Hematopoietic multipotent progenitor cell treated with erythropoietin and hydrocortisone succinate and interleukin-3 and kit ligand, for 17 days (in vitro differentiated cells): ENCODE measurements at regions not wholly inside any gene's neighbourhood (a gene's known extent, or its start where the extent isn't known, plus 50 kb on each side); places are given as distances from the start of the nearest gene placed in this dataset.

Source experiments
- DNase-seq: peaks from one replicate; pipeline ENCODE4 v3.0.0-alpha.2; 2015; ENCODE audit warnings: low spot score

GRCh38 chr3:41106691-41107090, 92.6 kb upstream of the CTNNB1 start:
- no peak for DNase-seq

- DNase-seq, result no peak
These were observed 88.3 kb upstream of the CTNNB1 start for GRCh38 chr3:41111011-41111410.

DNA sequence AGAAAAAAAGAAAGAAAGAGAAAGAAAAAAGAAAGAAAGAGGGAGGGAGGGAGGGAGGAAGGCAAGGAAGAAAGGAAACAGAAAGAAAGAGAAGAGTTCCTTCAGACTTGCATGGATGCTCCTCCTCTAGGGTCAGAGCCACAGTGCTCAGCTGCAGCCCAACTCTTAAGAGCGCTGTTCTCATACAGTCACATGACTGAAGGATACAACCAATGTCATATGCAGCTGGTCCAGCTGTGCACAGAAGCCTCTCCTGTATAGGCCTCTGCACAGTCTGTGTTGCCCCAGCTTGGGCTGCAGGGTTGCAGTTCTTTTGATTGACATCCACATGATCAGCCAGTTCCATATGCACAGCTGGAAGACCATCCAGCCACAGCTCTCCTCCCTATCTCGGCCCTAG, 86.8 kb upstream of the CTNNB1 start:
- DNase-seq, result no peak

DNA sequence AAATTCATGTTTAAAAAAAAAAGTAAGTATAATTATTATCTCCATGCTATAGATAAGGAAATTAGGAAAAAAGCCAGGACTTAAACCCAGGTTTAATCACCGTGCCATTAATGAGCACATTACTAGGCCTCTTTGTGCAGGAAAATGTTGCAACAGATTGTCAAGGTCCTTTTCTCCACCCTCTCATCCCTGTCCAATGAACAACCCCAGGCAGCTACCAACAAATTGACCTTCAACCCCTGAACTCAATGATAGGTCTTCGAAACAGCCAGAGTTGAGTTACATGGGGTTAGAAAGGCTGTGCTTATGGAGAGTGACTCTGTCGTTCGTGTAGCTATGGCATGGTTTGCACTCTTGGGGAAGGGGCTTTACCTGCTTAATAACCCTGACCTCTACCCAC, 84.2 kb upstream of the CTNNB1 start:
- DNase-seq, result no peak

DNA sequence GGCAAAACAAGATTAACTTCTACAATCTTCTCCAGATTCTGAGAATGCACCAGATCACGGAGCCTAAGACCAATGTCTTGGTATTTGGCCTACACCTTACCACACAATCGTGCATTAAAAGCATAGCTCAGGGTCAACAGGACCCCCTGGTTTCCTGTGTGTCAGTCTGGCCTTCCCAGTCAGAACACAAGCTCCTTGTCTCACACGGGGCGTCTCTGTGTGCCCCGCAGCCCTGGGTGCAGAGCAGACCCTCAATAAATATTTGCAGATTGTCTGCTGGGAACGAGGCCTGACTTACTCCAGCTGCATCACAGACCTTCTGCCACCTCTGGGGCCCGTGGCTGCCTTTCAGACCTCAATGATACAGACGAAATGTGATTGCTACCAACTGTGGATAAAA, 82.5 kb upstream of the CTNNB1 start:
- no peak for DNase-seq

GRCh38 chr3:41117398-41117870, 81.9 kb upstream of the CTNNB1 start:
- no peak for DNase-seq

- DNase-seq, result no peak
These were observed 80.6 kb upstream of the CTNNB1 start for GRCh38 chr3:41118461-41119390.

DNA sequence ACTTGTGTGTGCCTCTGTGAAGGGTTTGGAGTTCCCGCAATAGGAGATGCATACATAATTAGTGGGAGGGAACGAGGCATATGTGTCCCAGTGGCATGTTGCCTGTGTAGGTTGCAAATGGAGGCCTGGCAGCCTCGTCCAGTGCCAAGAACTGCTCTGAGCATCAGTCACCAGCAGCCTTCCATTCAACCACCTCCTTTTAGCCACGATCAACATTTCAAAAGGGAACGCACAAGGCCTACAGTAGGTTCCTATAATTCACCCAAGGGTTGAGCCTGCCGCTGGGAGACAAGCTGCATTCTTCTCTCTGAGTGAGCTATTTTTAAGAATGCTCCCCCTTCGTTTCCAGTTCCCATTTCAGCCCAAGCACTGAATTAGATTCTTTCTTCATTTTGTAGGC, 78.8 kb upstream of the CTNNB1 start:
- DNase-seq, result no peak

- DNase-seq, result no peak
These were observed 74.0 kb upstream of the CTNNB1 start for GRCh38 chr3:41125258-41125657.

DNA sequence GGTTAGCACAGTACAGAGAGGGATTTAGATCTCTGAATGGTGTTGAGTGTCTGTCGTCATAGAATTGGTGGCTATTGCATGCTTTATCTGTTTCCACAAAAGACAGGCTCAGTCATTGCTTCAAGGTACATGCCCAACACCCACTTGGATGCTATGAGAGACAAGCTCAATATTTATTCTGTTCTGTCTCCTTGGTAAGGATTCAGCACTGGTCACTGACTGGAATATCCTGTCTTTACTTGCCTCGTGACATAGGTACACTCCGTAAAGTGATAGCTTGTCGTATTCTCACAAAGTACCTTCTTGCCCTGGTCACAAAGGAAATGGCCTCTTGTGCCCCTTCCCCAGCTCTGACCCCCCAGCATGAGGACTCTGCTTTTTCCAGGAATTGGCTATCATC, 72.8 kb upstream of the CTNNB1 start:
- DNase-seq, result no peak

- DNase-seq, result no peak
These were observed 72.3 kb upstream of the CTNNB1 start for GRCh38 chr3:41126961-41127360.

- DNase-seq, result no peak
These were observed 71.9 kb upstream of the CTNNB1 start for GRCh38 chr3:41127414-41127813.

DNA sequence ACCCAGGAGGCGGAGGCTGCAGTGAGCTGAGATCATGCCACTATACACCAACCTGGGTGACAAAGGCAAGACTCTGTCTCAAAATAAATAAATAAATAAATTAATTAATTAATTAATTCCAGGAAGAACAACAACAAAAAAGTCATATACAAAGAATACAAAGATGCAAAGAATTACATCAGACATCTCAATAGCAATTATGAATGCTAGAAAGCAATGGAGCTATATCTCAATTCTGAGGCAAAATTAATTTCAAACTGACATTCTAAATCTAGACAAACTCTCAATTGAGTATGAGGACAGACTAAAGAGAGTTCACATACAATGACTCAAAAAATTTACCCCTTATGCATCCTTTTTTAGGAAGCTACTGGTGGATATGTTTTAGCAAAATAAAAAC, 69.6 kb upstream of the CTNNB1 start:
- no peak for DNase-seq

DNA sequence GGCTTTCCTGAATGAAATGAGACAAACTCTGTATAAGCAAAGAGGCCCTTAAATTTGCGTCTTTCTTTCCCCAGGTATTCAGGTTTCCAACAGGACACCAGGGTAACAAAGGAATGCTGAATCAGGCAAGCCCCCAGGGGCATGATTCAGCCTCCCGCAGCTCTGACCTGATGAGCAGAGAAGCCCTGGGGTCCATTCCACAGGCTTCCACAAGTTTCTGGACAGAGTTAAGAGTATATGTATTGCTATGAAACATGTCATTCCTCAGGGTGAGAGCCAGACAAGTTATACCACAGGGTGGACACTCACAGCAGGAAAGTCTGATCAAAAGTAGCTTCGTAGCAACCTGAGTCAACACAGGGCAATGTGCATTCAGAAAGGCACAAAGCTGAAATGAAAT, 68.1 kb upstream of the CTNNB1 start:
- no peak for DNase-seq

DNA sequence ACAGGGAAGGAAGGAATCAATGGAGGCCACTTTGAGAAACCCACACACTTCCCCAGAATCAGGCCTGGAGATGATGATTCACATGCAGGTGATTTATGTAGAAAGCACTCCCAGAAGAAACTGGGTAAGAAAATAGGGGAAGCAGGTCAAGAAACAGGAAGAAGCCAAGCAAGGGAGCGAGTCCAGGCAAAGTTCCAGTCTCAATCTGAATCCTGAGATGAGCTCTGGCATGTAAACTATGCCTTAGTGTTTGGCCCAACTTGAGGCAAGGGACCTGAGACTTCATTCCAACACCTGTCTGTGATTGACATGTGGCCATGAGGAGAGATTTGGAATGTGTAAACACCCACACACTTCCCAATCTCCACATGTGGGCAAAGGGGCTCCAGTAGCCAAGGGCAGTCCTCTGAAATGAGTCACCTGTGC, 61.6 kb upstream of the CTNNB1 start:
- no peak for DNase-seq

DNA sequence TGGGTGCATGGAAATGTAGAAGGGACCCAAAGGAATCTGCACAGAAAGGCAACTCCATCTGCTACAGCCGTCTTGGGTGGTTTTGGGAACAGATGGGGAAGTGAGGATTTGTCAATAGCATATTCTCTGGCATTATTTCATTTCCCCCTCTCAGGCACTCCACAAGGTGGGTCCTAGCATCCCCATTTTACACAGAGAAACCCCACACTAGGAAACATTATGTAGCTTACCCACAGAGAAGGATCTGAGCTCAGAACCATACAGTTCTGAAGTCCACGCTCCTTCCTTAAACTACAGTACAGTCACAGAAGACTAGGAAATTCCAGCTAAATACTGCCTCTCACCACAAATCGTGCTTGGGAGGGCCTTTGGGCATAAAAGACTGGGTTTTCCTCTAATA, 61.2 kb upstream of the CTNNB1 start:
- no peak for DNase-seq

DNA sequence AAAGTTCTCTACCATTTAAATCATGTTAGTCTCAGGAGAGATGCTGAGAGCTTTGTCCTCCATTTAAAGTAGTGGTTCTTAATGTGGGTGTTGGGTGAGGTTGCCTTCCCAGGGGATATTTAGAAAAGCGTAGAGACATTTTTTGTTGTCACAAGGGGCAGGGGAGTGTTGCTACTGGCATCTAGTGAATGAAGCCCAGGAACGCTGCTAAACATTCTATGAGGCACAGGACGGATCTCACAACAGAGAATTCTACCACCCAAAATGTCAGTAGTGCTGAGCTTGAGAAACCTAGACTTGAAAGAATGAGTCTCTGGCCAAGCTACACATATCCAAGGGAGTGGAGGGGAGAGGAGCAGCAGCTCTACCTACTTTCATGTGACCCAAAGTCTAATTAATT, 60.7 kb upstream of the CTNNB1 start:
- no peak for DNase-seq

DNA sequence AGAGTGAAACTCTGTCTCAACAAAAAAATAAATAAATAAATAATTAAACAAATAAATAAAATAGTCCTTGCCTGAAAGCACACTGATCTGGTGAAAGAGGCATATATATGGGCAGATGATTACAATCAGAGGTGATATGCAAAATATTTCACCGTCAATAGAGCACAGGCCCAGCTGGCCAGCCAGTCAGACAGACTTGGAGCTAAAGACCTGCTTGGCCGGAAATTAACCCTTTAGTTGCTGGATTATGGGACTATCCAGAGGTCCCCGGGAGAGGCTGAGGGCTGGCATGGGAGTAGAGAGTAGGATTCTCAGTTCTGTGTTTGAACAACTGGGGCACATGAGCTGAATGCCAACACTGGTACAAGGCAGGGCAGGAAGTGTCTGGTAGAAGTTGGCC, 59.1 kb upstream of the CTNNB1 start:
- no peak for DNase-seq

DNA sequence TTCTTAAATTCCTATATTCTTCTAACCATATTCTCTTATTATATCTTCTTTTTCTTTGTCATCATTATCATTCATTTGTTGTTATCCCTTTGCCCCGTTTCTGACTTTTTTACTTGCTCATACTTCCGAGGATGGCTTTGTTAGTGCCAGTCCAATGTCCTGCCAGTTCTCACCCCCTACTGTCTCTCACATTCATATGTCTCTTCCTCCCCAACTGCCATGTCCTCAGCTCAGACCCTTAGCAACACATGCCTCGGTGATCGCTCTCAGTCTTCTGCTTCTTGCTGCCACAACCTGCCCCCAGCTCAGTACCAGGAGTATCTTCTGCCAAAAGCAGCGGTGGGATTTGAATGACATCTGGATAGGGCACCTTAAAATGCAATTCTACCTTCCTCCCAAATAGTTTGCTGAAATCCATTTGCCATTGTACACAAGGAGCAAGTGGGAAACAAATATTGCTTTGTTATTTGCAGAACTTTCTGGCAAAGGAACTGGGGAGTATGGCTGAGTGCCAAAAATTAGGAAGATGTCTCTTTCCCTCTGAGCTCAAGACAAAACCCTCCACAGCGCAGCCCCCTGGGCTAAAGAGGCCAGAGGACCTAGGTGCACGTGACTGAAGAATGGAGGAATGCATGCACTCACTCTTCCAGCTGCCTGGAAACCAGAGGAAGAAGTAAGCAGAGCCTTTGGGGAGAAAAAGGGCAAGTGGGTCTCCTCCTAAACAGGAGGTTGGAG, 57.7 kb upstream of the CTNNB1 start:
- DNase-seq, result no peak

DNA sequence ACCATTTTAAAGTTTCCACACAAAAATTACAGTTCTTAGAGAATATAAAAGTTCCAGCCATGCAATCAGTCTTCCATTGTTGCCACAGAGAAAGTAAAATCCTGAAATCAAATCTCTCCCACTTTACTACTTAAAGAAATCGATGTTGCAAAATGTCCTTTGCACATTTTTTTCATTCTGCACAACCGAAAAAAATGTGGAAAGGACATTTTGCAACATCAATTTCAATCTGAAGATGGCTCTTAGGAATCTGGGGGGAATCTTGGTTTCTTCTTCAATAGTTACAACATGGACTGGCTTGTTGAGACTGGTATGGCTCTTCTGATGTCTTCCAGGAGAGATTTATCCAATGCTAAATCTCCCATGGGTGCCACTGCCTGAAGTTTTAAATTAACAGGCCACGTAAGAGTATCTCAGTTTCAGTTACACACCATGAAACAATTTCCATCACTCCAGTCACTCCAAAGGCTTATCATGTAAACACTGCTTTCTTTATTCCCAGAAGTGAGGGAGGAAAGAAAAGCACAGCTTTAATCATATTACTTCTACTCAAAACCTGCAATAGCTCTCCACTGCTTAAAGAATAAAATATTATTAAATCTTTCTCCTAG, 55.8 kb upstream of the CTNNB1 start:
- no peak for DNase-seq

DNA sequence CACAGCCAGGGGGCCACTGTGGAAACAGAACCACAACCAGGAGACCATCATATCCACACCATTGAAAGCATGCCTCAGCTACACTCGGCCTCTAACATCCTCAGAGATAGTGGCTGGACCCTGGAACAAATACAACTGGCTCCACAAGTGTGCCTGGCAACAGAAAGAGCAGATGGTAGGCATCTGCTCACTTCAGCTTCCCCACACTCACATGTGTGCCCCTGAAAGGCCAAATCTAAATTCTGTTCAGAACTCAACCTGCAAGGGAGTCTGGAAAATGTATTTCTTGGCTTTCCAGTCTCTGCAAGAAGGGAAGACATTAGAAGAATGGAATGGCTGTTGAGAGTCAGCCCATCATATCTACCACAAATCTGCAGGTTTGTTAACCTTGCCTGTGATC, 54.7 kb upstream of the CTNNB1 start:
- no peak for DNase-seq

DNA sequence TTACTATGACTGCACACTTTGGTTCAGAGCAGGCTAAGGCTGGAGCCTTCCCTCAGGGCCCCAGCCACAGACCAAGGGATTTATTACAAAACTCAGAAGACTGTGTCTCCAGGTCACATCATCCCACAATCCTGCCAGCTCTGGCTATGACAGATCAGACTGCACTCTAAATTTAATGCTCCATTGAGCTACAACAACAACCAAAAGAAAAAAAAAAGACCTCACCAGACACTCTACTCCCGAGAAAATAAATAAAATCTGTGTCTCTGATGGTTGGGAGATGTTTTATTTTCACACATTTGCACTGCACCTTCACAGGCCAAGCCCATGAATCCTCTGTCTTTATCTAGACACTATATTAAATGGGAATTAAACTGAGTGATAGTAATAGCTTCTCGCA, 50.8 kb upstream of the CTNNB1 start:
- DNase-seq, result no peak

GRCh38 chr3:41148901-41149300, 50.4 kb upstream of the CTNNB1 start:
- no peak for DNase-seq
